Gastroesophageal sphincter (tissue), 4 donors: ENCODE measurements at regions not wholly inside any gene's neighbourhood (a gene's known extent, or its start where the extent isn't known, plus 50 kb on each side); places are given as distances from the start of the nearest gene placed in this dataset.

ENCODE experiments used
- ATAC-seq: fragments of 150-250 bp; one replicate; pipeline ENCODE4 v1.9.1; 2016; ENCODE audit warnings: mild to moderate bottlenecking, moderate library complexity
- H3K27ac ChIP-seq, 4 donors: fragments of 200-600 bp; sonication (generic) in 3 of 4; 1 replicate in 3 of 4; 2 replicates in 1 of 4; pipeline ENCODE4 v1.5.1; 2016 to 2019
- H3K27me3 ChIP-seq: fragments of 200-600 bp; sonication (generic); one replicate; pipeline ENCODE4 v1.5.1; 2019
- H3K36me3 ChIP-seq, 2 donors: fragments of 200-600 bp; sonication (generic); one replicate each; pipeline ENCODE4 v1.5.1; 2019; ENCODE audit warnings: control low read depth in 1 of 2
- H3K4me1 ChIP-seq, 3 donors: fragments of 200-600 bp; sonication (generic); 1 replicate in 2 of 3; 2 replicates in 1 of 3; pipeline ENCODE4 v1.5.1; 2016 to 2019; ENCODE audit warnings: control low read depth in 2 of 3
- H3K4me3 ChIP-seq, 2 donors: fragments of 200-600 bp; sonication (generic); one replicate each; pipeline ENCODE4 v1.5.1; 2019; ENCODE audit warnings: mild to moderate bottlenecking in 1 of 2, moderate library complexity in 1 of 2
- H3K9me3 ChIP-seq, 3 donors: fragments of 200-600 bp; sonication (generic); one replicate each; pipeline ENCODE4 v1.5.1; 2017 to 2019; ENCODE audit warnings: control low read depth in 2 of 3
- CTCF ChIP-seq, 4 experiments: fragments of 200-600 bp in 2 of 4; fragments of 450-650 bp in 2 of 4; sonication (generic) in 1 of 4; IDR thresholded peaks; one replicate each; pipeline ENCODE4 v1.5.1; 2017 to 2019; ENCODE audit warnings: antibody characterized with exemption in 4 of 4, mild to moderate bottlenecking in 2 of 4, moderate library complexity in 2 of 4
- EP300 ChIP-seq: sonication (generic); formaldehyde crosslinking; IDR thresholded peaks from one replicate; pipeline ENCODE4 v1.6.1; 2017; ENCODE audit warnings: antibody characterized with exemption, mild to moderate bottlenecking
- POLR2A ChIP-seq, 2 donors: fragments of 450-650 bp; IDR thresholded peaks; one replicate each; pipeline ENCODE4 v1.6.1; 2017; ENCODE audit warnings: antibody characterized with exemption in 2 of 2, mild to moderate bottlenecking in 2 of 2, moderate library complexity in 1 of 2
- POLR2AphosphoS5 ChIP-seq: sonication (generic); formaldehyde crosslinking; IDR thresholded peaks from one replicate; pipeline ENCODE4 v1.6.1; 2017; ENCODE audit warnings: antibody characterized with exemption
- WGBS, 2 donors: methylation state at CpG; one replicate each; pipeline ENCODE4 v1.1.5; 2018; ENCODE audit warnings: low coverage in 1 of 2; 5-methylcytosine and 5-hydroxymethylcytosine counted together

DNA sequence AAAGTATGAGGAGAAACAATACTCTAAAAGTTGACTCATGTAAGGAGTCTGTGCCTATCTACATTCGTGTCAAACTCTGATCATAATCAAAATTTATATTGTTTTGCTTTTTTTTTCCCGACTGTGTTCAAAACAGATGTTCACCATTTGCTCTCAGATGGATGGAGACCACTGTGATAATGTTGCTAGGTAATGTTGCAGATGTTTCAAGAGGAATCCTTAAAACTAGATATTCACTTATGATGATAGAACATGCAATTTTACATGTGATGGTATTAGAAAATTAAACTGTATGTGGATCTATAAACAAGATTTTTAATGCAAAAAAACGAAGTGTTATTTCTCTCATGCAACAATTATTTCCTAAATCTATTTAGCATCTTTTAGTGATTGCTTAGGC lies 1080.1 kb downstream of the REEP3 start:
- no peak for ATAC-seq
- no peak for TF ChIP-seq EP300
- TF ChIP-seq POLR2A (IDR thresholded peaks at IDR 0.05), result no peak
- no peak for TF ChIP-seq POLR2AphosphoS5
- TF ChIP-seq CTCF (IDR thresholded peaks at IDR 0.05), result no peak

DNA sequence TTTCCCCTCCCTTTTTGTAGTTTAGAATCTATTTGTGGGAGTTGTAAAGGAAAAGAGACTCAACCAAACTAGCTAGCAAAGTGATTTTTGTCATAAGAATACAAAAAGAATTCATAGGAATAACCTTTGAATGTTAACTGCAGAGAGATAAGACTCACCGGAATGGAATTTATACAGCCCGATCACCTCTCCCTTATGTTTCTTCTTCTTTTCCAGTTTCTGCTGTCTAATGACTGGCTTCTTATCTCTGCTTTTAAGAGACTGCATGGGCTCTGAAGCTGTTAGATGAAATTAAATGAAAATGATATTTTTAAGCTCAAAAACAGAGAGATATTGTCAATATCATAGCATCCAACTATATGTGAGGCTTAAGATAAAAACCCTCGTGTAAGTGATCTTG lies 1095.9 kb downstream of the REEP3 start:
- H3K27me3 ChIP-seq, result no peaks in the 10 kb centered on the region
- TF ChIP-seq CTCF (IDR thresholded peaks at IDR 0.05) (no peak), POLR2AphosphoS5 (no peak), EP300 (no peak), POLR2A (IDR thresholded peaks at IDR 0.05) (no peak)
- no peak for ATAC-seq
- H3K27ac ChIP-seq, result no peak overlapping the region
- no peak overlapping the region for H3K4me3 ChIP-seq
- WGBS, 2 donors, result 37 to 45% methylated on average over 3 of the region's 3 CpGs
- no peaks in the 10 kb centered on the region for H3K9me3 ChIP-seq
- H3K36me3 ChIP-seq, result no peaks in the 10 kb centered on the region
- H3K4me1 ChIP-seq, result no peaks in the 10 kb centered on the region

More for the DNA sequence above, 1080.1 kb downstream of the REEP3 start:
- Histone ChIP-seq H3K27ac (no peak overlapping the region), H3K9me3 (no peaks in the 10 kb centered on the region), H3K36me3 (no peaks in the 10 kb centered on the region), H3K4me3 (no peak overlapping the region), H3K4me1 (no peaks in the 10 kb centered on the region), H3K27me3 (no peaks in the 10 kb centered on the region)
- WGBS, 2 donors, result 61 to 67% methylated on average over 3 of the region's 3 CpGs

- no peak for ATAC-seq
- H3K4me3 ChIP-seq, result no peak overlapping the region
- WGBS, 2 donors, result 44 to 71% methylated on average over 1 to 2 of the region's 2 CpGs
- TF ChIP-seq POLR2AphosphoS5 (no peak), CTCF (IDR thresholded peaks at IDR 0.05) (no peak), POLR2A (IDR thresholded peaks at IDR 0.05) (no peak), EP300 (no peak)
- no peaks in the 10 kb centered on the region for H3K36me3 ChIP-seq
- H3K4me1 ChIP-seq, result no peaks in the 10 kb centered on the region
- no peaks in the 10 kb centered on the region for H3K9me3 ChIP-seq
- no peak overlapping the region for H3K27ac ChIP-seq
- no peaks in the 10 kb centered on the region for H3K27me3 ChIP-seq
These were observed 1097.9 kb downstream of the REEP3 start for GRCh38 chr10:64619102-64619501.

DNA sequence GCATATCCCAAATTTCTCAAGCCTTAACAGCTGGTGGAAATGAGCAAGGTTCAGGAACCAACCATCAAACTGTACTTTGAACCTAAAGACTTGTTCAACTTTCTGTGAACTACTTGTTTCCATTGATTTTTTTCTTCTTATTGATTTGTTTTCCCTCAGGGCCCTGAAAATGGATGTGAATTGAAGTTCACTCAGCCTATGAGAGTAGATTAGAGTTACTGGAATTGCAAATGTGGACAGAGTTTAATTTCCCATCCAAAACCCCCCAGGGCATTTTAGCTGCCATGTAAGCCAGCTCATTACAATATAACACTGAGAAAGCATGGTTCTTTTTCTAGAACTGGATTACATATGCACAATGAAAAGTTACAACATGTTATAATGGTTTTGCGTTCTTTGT lies 1105.7 kb downstream of the REEP3 start:
- no peak overlapping the region for H3K4me3 ChIP-seq
- no peaks in the 10 kb centered on the region for H3K4me1 ChIP-seq
- no peak overlapping the region for H3K27ac ChIP-seq
- 92% methylated on average over 1 of the region's 1 CpG; no CpG with 5 or more reads in 1 of the 2 donors for WGBS, 2 donors
- no peak for ATAC-seq
- H3K27me3 ChIP-seq, result no peaks in the 10 kb centered on the region
- TF ChIP-seq POLR2AphosphoS5 (no peak), CTCF (IDR thresholded peaks at IDR 0.05) (no peak), EP300 (no peak), POLR2A (IDR thresholded peaks at IDR 0.05) (no peak)
- H3K36me3 ChIP-seq, result no peaks in the 10 kb centered on the region
- no peaks in the 10 kb centered on the region for H3K9me3 ChIP-seq

GRCh38 chr10:64630534-64630933 lies 1109.3 kb downstream of the REEP3 start:
- 40 to 41% methylated on average over 1 to 3 of the region's 3 CpGs for WGBS, 2 donors
- no peaks in the 10 kb centered on the region for H3K4me1 ChIP-seq
- H3K27ac ChIP-seq, result no peak overlapping the region
- no peaks in the 10 kb centered on the region for H3K36me3 ChIP-seq
- no peaks in the 10 kb centered on the region for H3K27me3 ChIP-seq
- no peak overlapping the region for H3K4me3 ChIP-seq
- H3K9me3 ChIP-seq, result no peaks in the 10 kb centered on the region
- TF ChIP-seq POLR2AphosphoS5 (no peak), EP300 (no peak), CTCF (IDR thresholded peaks at IDR 0.05) (no peak), POLR2A (IDR thresholded peaks at IDR 0.05) (no peak)
- ATAC-seq, result no peak
